Heart right ventricle (tissue), 16 donors: ENCODE measurements at regions not wholly inside any gene's neighbourhood (a gene's known extent, or its start where the extent isn't known, plus 50 kb on each side); places are given as distances from the start of the nearest gene placed in this dataset.
A peak's percentile ranks its signal among the peaks of the same experiment; 100 is the strongest.

Experiments
- ATAC-seq, 8 donors: fragments of 200-7000 bp; cut with Tn5 transposase; one replicate each; pipeline ENCODE4 v1.9.1; 2020; ENCODE audit warnings: mild to moderate bottlenecking in 8 of 8, moderate library complexity in 8 of 8, moderate number of reproducible peaks in 1 of 8
- DNase-seq, 2 donors: peaks; one replicate each; pipeline ENCODE4 v3.0.0-alpha.2; 2020
- H3K27ac ChIP-seq, 10 donors: fragments of 200-600 bp; sonication (generic) in 2 of 10; one replicate each; pipeline versions ENCODE4 v1.5.0 to v1.8.0; 2020 to 2022; ENCODE audit warnings: mild to moderate bottlenecking in 3 of 10
- H3K27me3 ChIP-seq, 7 donors: fragments of 200-600 bp; one replicate each; pipeline ENCODE4 v1.8.0; 2021 to 2022; ENCODE audit warnings: mild to moderate bottlenecking in 2 of 7
- H3K36me3 ChIP-seq, 9 donors: fragments of 200-600 bp; sonication (generic) in 1 of 9; one replicate each; pipeline versions ENCODE4 v1.5.0 to v1.8.0; 2020 to 2022; ENCODE audit warnings: mild to moderate bottlenecking in 2 of 9
- H3K4me1 ChIP-seq, 9 donors: fragments of 200-600 bp; sonication (generic) in 1 of 9; one replicate each; pipeline versions ENCODE4 v1.5.0 to v1.8.0; 2020 to 2022; ENCODE audit warnings: mild to moderate bottlenecking in 4 of 9
- H3K4me3 ChIP-seq, 10 donors: fragments of 200-600 bp; sonication (generic) in 2 of 10; one replicate each; pipeline versions ENCODE4 v1.5.0 to v1.8.0; 2020 to 2022; ENCODE audit warnings: mild to moderate bottlenecking in 7 of 10, moderate library complexity in 2 of 10
- H3K9me3 ChIP-seq, 11 donors: fragments of 200-600 bp in 10 of 11; sonication (generic) in 2 of 11; one replicate each; pipeline versions ENCODE4 v1.5.0 to v1.8.0; 2013 to 2022; ENCODE audit warnings: mild to moderate bottlenecking in 2 of 11, control low read depth in 1 of 11, moderate library complexity in 1 of 11
- WGBS, 2 donors: extraction: QIAGEN DNeasy Blood & Tissue Kit; methylation state at CpG; one replicate each; pipeline ENCODE4 v1.1.7; 2013; ENCODE audit warnings: inconsistent platforms in 1 of 2; 5-methylcytosine and 5-hydroxymethylcytosine counted together
- intact Hi-C, 10 donors: fragments of 100-400 bp; cut with DNase I; formaldehyde crosslinking; loops; one replicate each; pipeline versions ENCODE4 v1.11.1 to v1.14.2; 2022
- TF ChIP-seq, protein P1 (sequence below), 9 donors: fragments of 200-600 bp; sonication (generic) in 2 of 9; IDR thresholded peaks; one replicate each; pipeline versions ENCODE4 v1.5.0 to v1.8.0; 2021 to 2022; ENCODE audit warnings: antibody characterized with exemption in 9 of 9, mild to moderate bottlenecking in 5 of 9, moderate library complexity in 1 of 9
- donor health status: Arrhythmogenic right ventricular cardiomyopathy.
- donor health status: ischemic (EF 13 %, LVEDD 7.1; RV severe dilation, severe dysfunction).
- donor health status: healthy with polysubstance abuse.
- donor health status: DM: no; HTN: yes; CAD: no.
- donor health status: DM: no; HTN: no; CAD: no.
- donor health status: ischemic (EF 25% LVEDD 6.9; RV normal size, moderate dysfunction).
- donor health status: ischemic (EF 25% LVEDD 5.7; RV mildly dilated, moderate dysfunction).
- donor health status: healthy.
- donor health status: DM: yes; HTN: yes; CAD: no.
- donor health status: Ischemic cardiomyopathy.
- donor health status: ischemic (EF 35%, LVEDD 5.7; RV mildly dilated, moderate dysfunction).
- donor health status: nonischemic (EF 11% LVEDD 7.7; RV severe dilation, severe dysfunction).
- donor health status: DM: yes; HTN: yes; CAD: no.
- donor health status: PGD.
- donor health status: ischemic (EF 29% LVEDD 5.4; RV normal size, mild dysfunction).
- donor health status: nonischemic (EF 23%, LVEDD 6.1; RV moderate dilation, normal function).

DNA sequence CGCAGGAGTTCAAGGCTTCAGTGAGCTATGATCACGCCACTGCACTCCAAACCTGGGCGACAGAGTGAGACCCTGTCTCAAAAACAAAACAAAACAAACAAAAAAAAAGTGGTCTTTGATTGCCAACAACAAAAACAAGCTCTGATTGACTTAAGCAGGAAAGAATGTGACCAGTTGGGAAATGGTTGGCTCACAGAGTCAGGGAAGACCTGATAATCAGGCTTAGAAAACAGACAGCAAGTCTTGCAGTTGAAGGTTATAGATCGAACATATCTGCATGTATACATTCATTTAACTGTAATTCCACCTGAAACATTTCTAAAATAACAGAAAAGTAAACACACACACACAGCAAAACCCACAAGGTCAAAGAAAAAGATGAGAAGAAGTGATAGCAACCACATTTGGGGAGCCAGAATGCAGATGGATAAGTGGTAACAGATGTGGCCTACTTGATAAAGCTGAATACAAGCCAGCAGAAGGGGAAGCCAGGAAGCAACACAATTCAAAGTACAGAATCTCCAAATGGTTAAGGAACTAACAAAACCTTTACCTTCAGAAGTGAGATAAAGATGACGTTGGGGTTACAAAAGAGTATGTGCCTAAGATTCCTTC lies 699.9 kb upstream of the ZNF385D start:
- Histone ChIP-seq H3K27ac (peak overlapping the region in 4 of 10 donors; percentile 25 to 53 (median 41)), H3K9me3 (peaks cover 0 to 4% (median 0%) of the 10 kb centered on the region in 11 donors), H3K36me3 (no peaks in the 10 kb centered on the region), H3K4me3 (no peak overlapping the region), H3K4me1 (no peaks in the 10 kb centered on the region), H3K27me3 (no peaks in the 10 kb centered on the region)
- WGBS, 2 donors: 57 to 59% methylated on average over 5 of the region's 5 CpGs
- TF ChIP-seq, protein P1, sequence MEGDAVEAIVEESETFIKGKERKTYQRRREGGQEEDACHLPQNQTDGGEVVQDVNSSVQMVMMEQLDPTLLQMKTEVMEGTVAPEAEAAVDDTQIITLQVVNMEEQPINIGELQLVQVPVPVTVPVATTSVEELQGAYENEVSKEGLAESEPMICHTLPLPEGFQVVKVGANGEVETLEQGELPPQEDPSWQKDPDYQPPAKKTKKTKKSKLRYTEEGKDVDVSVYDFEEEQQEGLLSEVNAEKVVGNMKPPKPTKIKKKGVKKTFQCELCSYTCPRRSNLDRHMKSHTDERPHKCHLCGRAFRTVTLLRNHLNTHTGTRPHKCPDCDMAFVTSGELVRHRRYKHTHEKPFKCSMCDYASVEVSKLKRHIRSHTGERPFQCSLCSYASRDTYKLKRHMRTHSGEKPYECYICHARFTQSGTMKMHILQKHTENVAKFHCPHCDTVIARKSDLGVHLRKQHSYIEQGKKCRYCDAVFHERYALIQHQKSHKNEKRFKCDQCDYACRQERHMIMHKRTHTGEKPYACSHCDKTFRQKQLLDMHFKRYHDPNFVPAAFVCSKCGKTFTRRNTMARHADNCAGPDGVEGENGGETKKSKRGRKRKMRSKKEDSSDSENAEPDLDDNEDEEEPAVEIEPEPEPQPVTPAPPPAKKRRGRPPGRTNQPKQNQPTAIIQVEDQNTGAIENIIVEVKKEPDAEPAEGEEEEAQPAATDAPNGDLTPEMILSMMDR (IDR thresholded peaks at IDR 0.05): no peak
- no peak for DNase-seq
- intact Hi-C loops: no loop called here
- peak in 1 of 8 donors; percentile 55 for ATAC-seq

DNA sequence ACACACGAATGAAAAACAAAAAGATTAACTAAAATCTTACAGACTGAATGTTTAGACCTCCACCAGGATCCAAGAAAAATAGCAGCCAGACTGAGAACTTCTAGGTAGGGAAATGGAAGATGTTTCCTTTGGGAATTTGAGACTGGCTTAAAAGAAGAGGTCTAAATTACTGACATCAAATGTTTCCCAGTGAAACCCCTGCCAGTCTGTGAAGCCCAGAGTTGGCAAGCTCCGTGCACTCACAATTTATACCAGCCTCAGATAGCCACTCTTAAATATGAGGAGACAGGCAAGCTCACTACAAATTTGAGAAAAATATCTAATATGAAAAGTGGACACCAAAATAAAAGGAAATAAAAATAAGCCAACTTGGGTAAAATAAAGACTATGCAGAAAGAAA lies 700.5 kb upstream of the ZNF385D start:
- intact Hi-C loops: no loop called here
- Histone ChIP-seq H3K4me3 (no peak overlapping the region), H3K9me3 (peaks cover 0 to 4% (median 0%) of the 10 kb centered on the region in 11 donors), H3K27ac (peak overlapping the region in 3 of 10 donors; percentile 31 to 53 (median 45)), H3K27me3 (no peaks in the 10 kb centered on the region), H3K4me1 (no peaks in the 10 kb centered on the region), H3K36me3 (no peaks in the 10 kb centered on the region)
- ATAC-seq (peak in 1 of 8 donors; percentile 11), DNase-seq (no peak)
- 40 to 51% methylated on average over 2 of the region's 2 CpGs for WGBS, 2 donors
- TF ChIP-seq, protein P1 (IDR thresholded peaks at IDR 0.05): no peak

DNA sequence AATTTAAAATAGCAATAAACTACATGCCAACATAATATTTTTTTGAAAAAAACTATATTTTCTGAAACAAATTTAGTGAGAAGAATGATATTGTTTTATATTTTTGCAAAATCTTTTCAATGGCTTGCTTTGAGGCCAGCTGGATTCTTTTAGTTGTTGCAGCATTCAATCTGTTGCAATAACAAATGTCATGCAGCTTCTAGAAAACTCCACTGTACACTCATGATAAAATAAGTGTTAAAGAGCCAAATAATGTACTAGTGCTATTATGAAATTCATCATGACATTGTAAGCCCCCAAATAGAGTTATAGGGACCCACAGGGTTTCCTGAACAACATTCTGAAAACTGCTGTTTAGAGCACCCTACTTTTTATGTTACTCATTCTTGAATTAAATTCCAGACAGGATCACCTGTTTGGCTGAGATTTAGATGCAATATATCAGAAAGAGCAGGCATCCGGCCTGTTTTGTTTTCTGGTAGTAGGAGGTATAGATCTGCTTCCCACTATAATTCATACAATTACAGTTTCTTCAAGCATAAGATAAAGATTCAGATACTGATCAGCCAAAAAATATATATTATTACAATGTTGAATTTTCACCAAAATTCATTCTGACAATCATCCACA lies 703.0 kb upstream of the ZNF385D start:
- no peak for DNase-seq
- H3K36me3 ChIP-seq: no peaks in the 10 kb centered on the region
- H3K4me3 ChIP-seq: no peak overlapping the region
- H3K9me3 ChIP-seq: no peaks in the 10 kb centered on the region
- WGBS, 2 donors: 77 to 86% methylated on average over 1 of the region's 1 CpG
- no peak overlapping the region for H3K27ac ChIP-seq
- ATAC-seq: no peak
- H3K4me1 ChIP-seq: no peaks in the 10 kb centered on the region
- no peaks in the 10 kb centered on the region for H3K27me3 ChIP-seq
- TF ChIP-seq, protein P1 (IDR thresholded peaks at IDR 0.05): no peak
- intact Hi-C loops: no loop called here

DNA sequence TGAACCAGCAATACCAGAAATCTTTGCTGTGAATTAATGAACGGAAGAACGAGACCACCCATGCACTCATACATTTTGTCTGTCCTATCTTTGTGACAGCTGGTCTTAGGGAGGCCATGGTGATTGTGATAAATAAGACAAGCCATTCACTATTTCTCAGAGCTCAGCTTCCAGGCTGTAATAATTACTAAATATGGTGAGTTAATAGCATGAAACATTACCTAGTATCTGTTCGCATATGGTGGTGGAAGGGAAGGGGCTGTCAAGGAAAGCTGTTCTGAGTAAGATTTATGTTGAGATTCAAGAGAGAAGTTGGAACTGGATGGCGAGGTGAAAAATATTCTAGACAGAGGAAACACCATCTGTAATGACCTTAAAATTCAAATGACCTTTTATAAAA lies 719.0 kb upstream of the ZNF385D start:
- Histone ChIP-seq H3K4me3 (no peak overlapping the region), H3K4me1 (peaks cover 0 to 7% (median 0%) of the 10 kb centered on the region in 9 donors), H3K36me3 (no peaks in the 10 kb centered on the region), H3K9me3 (no peaks in the 10 kb centered on the region), H3K27ac (no peak overlapping the region), H3K27me3 (no peaks in the 10 kb centered on the region)
- DNase-seq (no peak), ATAC-seq (no peak)
- WGBS, 2 donors: 77 to 84% methylated on average over 4 of the region's 4 CpGs
- TF ChIP-seq, protein P1 (IDR thresholded peaks at IDR 0.05): no peak
- intact Hi-C loops: no loop called here
